ENCODE measurements at regions not wholly inside any gene's neighbourhood (a gene's known extent, or its start where the extent isn't known, plus 50 kb on each side); places are given as distances from the start of the nearest gene placed in this dataset.

DNA sequence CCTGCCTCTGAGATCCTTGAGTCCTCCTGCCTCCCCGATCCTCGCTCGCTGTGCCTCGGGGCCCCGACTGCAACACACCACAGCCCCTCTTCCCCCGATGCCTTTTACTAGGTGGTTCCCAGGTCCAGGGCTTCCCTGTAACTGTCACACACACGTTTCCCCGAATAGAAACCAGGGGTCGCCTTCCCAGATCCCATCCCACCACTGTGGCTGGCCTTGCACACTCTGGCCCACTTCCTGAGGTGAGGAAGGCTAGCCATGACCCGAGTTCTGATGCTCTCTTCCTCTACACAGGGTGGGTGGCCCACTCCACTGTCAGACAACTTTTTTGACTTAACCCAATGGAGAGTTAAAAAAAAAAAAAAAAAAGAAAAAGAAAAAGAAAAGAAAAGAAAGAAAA lies 139.6 kb upstream of the ASB18 start:
- no peak overlapping the region for H3K27ac ChIP-seq
- no peak overlapping the region for H3K4me3 ChIP-seq
- intact Hi-C loops (cut with DNase I; ENCODE audit: low total_unique reads): no loop called here
- peaks cover 0 to 7% (median under 1%) of the 10 kb centered on the region in 8 donors for H3K9me3 ChIP-seq
- 82 to 90% (median 85%) methylated on average over 10 of the region's 10 CpGs for WGBS, 5 donors
- no peak for DNase-seq
- H3K36me3 ChIP-seq: no peaks in the 10 kb centered on the region
- no peaks in the 10 kb centered on the region for H3K4me1 ChIP-seq
- no peaks in the 10 kb centered on the region for H3K27me3 ChIP-seq (replicated peaks in 1 of 7)
- TF ChIP-seq POLR2A (IDR thresholded peaks at IDR 0.05): no peak
- TF ChIP-seq POLR2AphosphoS5 (IDR thresholded peaks at IDR 0.05): no peak
- TF ChIP-seq, protein P1, sequence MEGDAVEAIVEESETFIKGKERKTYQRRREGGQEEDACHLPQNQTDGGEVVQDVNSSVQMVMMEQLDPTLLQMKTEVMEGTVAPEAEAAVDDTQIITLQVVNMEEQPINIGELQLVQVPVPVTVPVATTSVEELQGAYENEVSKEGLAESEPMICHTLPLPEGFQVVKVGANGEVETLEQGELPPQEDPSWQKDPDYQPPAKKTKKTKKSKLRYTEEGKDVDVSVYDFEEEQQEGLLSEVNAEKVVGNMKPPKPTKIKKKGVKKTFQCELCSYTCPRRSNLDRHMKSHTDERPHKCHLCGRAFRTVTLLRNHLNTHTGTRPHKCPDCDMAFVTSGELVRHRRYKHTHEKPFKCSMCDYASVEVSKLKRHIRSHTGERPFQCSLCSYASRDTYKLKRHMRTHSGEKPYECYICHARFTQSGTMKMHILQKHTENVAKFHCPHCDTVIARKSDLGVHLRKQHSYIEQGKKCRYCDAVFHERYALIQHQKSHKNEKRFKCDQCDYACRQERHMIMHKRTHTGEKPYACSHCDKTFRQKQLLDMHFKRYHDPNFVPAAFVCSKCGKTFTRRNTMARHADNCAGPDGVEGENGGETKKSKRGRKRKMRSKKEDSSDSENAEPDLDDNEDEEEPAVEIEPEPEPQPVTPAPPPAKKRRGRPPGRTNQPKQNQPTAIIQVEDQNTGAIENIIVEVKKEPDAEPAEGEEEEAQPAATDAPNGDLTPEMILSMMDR (IDR thresholded peaks at IDR 0.05 in 8 of 11, conservative IDR thresholded peaks at IDR 0.05 in 3 of 11): no peak

DNA sequence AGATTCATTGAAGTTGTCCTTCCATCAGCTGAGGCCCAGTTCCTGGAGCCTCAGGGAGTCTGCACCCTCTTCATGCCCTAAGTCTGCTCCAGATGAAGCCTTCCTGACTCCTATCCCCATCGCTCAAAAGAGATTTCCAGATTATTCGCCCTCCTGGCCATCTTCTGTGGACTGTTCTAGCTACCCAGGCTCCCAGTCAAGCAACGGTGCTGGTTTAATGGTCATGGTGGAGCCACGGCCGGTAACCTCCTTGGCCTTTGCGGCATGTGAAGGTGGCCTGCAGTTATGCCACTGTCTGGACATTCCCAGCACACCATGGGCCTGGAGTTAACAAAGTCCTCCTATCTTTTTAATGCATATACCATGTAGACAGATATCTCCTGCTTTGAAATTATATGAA lies 140.1 kb upstream of the ASB18 start:
- Histone ChIP-seq H3K9me3 (peaks cover 0 to 11% (median 5%) of the 10 kb centered on the region in 8 donors), H3K36me3 (no peaks in the 10 kb centered on the region), H3K4me3 (no peak overlapping the region), H3K27me3 (replicated peaks in 1 of 7) (no peaks in the 10 kb centered on the region), H3K4me1 (no peaks in the 10 kb centered on the region), H3K27ac (no peak overlapping the region)
- DNase-seq: no peak
- 92 to 96% (median 93%) methylated on average over 5 to 6 of the region's 6 CpGs for WGBS, 5 donors
- TF ChIP-seq, protein P1 (IDR thresholded peaks at IDR 0.05 in 8 of 11, conservative IDR thresholded peaks at IDR 0.05 in 3 of 11): no peak
- TF ChIP-seq POLR2AphosphoS5 (IDR thresholded peaks at IDR 0.05): no peak
- no peak for TF ChIP-seq POLR2A (IDR thresholded peaks at IDR 0.05)
- intact Hi-C loops (cut with DNase I; ENCODE audit: low total_unique reads): no loop called here

DNA sequence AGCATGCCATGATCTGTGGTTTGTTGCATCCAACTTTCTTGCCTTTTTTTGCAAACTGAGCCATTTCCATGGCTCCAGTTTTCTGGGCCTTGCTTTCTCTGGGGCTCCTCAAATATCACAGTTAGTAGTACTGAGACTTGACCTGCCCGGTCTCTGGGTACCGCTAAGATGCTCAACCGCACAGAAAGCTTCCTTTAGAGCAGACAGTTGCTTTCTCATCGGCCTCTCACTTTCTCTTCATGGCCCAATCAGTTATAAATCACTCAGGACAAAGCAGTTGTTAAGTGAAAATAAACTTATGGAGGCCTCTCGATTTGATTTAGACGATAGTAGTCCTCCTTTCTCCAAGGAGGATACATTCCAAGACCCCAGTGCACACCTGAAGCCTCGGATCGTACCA lies 141.2 kb upstream of the ASB18 start:
- Histone ChIP-seq H3K4me3 (no peak overlapping the region), H3K36me3 (no peaks in the 10 kb centered on the region), H3K9me3 (peaks cover 0 to 11% (median 5%) of the 10 kb centered on the region in 8 donors), H3K27me3 (replicated peaks in 1 of 7) (no peaks in the 10 kb centered on the region), H3K4me1 (no peaks in the 10 kb centered on the region), H3K27ac (no peak overlapping the region)
- WGBS, 5 donors: 92 to 96% (median 93%) methylated on average over 8 of the region's 8 CpGs
- TF ChIP-seq POLR2A (IDR thresholded peaks at IDR 0.05) (no peak), POLR2AphosphoS5 (IDR thresholded peaks at IDR 0.05) (no peak)
- TF ChIP-seq, protein P1 (IDR thresholded peaks at IDR 0.05 in 8 of 11, conservative IDR thresholded peaks at IDR 0.05 in 3 of 11): no peak
- no peak for DNase-seq
- intact Hi-C loops (cut with DNase I; ENCODE audit: low total_unique reads): no loop called here

DNA sequence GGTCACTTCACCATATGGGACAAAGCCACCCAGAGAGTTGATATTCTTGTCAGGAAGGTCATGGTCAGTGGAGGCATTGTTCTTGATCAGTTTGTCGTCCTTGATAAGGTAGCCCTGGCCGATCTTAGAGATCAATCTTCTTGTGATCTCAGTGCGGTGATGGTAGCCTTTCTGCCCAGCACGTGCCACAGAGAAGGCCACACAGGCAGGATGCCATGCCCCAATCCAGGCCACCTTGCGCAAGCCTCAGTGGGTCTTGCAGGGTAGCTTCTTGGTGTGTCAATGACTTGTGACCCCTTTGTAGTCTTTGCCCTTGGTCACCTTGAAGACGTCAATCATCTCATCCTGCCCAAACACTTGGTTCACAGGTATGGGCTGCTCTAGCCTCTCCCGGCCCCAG lies 143.9 kb upstream of the ASB18 start:
- no peak for TF ChIP-seq POLR2A (IDR thresholded peaks at IDR 0.05)
- no peak overlapping the region for H3K27ac ChIP-seq
- H3K4me3 ChIP-seq: no peak overlapping the region
- no peaks in the 10 kb centered on the region for H3K27me3 ChIP-seq (replicated peaks in 1 of 7)
- intact Hi-C loops (cut with DNase I; ENCODE audit: low total_unique reads): no loop called here
- peaks cover 0 to 15% (median 5%) of the 10 kb centered on the region in 8 donors for H3K9me3 ChIP-seq
- DNase-seq: no peak
- WGBS, 5 donors: 83 to 95% (median 92%) methylated on average over 6 to 7 of the region's 7 CpGs
- H3K36me3 ChIP-seq: no peaks in the 10 kb centered on the region
- H3K4me1 ChIP-seq: no peaks in the 10 kb centered on the region

DNA sequence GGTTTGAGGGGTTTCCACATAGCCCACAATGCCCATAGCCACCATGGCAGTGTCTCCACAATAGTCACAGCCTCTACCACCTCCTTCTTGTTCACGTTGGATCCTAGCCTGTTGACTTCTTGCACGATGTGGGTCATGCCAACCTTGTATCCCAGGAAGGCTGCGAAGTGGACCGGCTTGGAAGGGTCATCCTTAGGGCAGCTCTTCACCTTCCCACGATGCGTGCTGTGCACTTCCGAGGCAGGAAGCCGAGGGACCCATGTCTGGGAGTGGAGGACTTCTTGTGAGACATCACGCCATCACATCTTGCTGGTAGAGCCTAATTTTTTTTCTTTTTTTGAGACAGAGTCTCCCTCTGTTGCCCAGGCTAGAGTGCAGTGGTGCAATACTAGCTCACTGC lies 144.6 kb upstream of the ASB18 start:
- TF ChIP-seq POLR2A (IDR thresholded peaks at IDR 0.05) (no peak), POLR2AphosphoS5 (IDR thresholded peaks at IDR 0.05) (no peak)
- TF ChIP-seq, protein P1 (IDR thresholded peaks at IDR 0.05 in 8 of 11, conservative IDR thresholded peaks at IDR 0.05 in 3 of 11): no peak
- intact Hi-C loops (cut with DNase I; ENCODE audit: low total_unique reads): no loop called here

More for the DNA sequence above, 144.6 kb upstream of the ASB18 start:
- H3K36me3 ChIP-seq: no peaks in the 10 kb centered on the region
- H3K27ac ChIP-seq: no peak overlapping the region
- no peaks in the 10 kb centered on the region for H3K27me3 ChIP-seq (replicated peaks in 1 of 7)
- no peak overlapping the region for H3K4me3 ChIP-seq
- no peak for DNase-seq
- 94 to 98% (median 96%) methylated on average over 9 of the region's 9 CpGs for WGBS, 5 donors
- H3K4me1 ChIP-seq: no peaks in the 10 kb centered on the region
- H3K9me3 ChIP-seq: peaks cover 0 to 15% (median 5%) of the 10 kb centered on the region in 8 donors
